GM19238 (cell line): ENCODE measurements at regions not wholly inside any gene's neighbourhood (a gene's known extent, or its start where the extent isn't known, plus 50 kb on each side); places are given as distances from the start of the nearest gene placed in this dataset.

Source experiments
- DNase-seq: peaks from one replicate; pipeline ENCODE4 v3.0.0; 2011; ENCODE audit warnings: low spot score; ENCODE audit not compliant: insufficient read length

DNA sequence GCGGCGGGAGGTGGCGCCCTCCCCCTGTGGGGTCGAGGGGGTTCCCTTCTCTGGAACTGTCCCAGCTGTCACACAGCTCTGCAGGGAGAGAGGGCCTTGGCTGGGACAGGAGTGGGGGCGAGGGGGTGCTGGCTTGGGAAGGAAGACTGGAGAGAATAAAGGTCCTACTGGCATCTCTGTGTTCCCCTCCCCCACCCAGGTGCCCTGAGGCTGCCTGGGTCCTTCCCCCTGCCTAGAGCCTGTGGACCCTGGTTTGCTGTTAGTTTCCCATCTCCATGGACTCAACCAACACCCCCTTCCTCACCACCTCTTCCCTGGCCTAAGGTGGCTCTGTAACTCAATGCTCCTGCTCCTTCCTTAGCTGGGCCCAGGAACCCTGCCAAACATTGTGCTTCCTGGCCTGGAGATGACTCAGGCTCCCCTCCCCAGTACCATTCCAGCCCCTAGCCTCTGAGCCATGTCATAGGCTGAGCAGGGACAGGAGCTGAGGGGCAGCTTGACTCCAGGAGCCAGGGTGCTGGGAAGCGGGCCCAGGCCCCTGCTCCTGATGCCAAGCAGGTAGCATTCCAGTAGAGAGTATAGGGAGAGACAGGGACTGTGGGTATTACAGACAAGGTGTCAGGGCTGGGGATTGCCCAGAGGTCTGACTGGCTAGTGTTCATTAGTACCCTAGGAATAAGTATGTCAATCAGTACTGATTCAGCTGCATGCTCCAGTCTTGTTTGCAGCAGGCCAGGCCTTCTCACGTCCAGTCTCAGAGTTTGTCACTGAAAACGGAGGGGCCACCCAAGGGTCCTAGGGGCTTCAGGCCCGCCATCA lies 100.7 kb downstream of the EFNB1 start:
- no peak for DNase-seq

DNA sequence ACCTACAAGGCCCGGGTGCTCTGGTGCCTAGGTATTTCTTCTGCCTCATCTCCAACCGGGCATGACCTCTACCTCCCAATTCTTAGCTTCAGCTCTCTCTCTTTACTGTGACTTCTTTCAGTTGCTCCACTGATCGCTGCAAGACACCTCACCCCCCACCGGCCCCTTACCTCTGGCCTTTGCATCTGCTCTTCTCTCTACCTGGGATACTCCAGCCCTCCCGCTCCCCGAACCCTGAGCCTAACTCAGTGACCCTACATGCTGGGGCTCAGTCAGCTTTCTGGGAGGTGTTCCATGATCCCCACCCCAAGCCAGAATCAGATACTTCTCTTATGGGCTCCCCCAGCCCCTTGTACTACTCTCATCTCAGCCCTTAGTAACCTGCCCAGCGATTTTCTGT lies 99.6 kb downstream of the EFNB1 start:
- DNase-seq, result no peak

DNA sequence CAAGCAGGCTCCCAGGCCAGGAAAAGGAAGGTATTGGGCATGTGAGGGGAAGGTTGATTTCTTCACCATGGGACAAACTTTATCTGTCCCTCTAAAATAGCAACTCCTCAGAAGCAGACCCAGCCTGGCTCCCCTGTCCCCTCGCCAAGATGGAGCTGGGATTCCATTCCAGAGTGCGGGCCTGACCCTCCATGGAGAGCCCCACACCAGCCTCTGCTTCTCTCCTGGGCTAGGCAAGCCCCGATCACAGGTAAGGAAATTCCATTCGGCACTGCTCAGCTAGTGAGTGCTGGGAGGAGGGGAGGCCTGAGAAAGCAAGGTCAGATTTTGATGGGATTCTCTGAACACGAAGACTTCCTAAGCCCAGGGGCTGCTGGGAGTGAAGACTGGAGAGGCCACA lies 98.4 kb downstream of the EFNB1 start:
- DNase-seq, result no peak

DNA sequence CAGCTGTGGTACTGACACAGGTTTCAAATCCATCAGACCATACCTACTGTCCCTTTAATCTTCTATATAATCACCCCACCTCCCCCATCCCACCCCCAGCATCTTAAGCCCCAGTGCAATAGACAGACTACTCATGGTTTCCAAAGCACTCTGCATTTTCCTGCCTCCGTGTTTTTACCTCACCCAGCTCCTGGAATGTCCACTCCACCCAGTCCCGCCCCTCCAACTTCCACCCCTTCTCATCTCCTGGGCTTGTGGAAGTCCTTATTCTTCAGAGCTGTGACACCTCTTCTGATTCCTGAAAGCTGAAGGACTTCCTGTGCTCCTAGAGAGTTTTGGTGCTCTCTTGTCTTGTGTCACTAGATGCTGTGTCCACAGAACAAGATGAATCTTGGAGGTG lies 94.3 kb downstream of the EFNB1 start:
- no peak for DNase-seq

DNA sequence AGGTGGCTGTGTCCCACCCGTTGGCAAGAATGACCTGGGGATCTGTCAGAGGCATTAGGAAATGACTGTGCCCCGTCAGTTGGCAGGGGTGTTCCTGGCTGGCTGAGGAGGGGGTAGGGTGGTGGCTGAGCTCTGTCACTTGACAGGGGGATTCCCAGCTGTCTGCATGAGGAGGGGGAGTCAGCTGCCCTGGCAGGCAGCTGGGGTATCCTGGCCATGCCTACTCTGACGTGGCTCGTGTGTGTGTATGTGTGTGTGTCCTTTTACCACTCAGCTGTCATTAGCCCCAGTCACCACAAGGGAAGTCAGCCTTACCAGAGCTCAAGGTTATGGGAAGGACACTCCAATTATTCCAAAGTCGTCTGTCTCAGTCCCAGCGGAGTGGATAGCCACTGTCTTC lies 93.2 kb downstream of the EFNB1 start:
- DNase-seq, result no peak

DNA sequence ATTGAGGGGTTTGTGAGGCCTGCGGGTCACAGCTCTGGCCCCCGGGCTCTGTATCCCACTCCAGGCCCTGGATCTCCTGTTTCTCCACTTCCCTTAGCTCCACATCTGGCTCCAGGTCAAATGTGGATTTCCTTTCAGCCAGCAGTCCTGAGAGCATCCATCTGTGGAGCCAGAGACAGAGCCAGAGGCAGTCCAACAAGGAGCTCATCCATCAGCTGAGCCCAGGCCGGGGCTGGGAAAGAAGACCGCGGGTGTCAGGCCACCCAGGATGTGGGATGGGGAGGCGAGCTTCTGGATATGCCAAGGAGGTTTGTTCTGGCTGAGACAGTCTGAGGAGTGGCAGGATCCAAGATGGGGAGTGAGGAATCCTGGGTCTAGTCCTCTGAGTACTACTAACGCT lies 91.7 kb downstream of the EFNB1 start:
- DNase-seq, result no peak

DNA sequence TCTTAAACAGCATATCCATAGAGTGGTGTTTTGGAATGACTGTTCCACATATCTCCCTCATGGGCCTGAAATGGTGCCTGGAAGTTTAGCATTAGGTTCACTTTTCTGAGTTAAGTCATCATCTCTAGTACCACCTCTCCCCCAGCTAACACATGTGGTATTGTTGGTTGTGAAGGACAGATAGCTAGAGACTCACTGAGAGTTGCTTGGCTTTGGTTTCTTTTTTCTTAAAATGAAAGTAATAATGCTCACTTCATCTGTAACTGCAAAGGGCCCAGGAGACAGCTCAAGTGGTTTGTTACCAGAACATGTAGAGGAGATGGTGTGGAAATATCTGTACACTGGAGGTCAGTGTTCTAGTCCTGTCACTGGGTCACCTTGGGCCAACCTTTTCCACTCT lies 90.9 kb downstream of the EFNB1 start:
- no peak for DNase-seq

DNA sequence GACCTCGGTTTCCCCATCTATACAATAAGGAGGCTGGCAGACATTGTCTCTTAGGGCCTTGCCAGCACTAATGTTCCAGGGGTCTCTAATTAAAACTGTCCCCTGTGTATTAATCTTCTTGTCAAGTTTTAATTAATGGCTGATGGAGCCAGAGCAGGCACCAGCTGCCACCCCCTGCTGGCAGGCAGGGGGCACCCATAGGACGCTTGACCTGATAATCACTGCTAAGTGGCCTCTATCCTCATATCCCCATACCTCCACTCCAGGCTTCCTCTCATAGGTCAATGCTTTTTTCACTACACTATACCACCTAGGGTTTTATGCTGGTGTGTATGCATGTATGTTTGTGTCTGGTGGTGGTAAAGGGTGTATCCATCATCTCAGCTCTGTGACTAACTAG lies 89.4 kb downstream of the EFNB1 start:
- no peak for DNase-seq

DNA sequence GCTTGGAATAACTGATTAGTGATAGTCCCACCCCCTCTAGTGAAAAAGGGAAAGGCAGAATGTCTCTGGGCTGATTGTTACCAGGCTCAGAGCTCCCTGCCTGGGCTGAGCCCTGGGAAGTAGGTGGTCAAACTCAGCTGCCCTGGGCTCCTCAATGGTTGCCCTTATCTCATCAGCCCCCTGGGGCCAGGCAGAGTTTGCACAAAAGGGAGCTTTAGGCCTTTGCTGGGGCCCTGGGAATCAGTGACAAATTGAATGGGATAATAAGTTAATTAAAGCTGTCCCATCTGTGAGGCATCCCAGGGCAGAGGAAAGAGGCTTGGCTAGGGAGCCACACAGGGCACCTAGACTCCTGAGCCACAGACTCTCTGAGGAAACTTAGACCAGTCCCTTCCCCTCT lies 89.0 kb downstream of the EFNB1 start:
- DNase-seq, result no peak

DNA sequence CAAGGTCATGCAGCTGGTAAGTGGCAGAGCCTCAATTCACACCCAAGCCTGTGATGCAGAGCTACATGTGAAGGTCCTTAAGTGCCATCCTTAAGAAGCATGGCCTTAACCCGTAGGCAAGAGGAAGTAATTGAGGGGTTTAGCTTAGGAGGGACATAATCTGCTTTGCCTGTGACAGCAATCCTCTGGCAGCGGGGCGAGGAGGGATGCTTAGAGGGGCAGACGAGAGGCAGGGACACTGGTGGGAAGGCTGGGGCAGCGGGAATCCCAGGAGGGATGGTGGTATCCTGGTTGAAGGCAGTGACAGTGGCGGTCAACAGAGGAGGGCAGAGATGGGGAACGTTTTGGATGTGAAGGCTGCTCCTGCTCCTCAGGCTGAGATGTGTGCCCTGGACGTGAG lies 88.1 kb downstream of the EFNB1 start:
- DNase-seq, result no peak

DNA sequence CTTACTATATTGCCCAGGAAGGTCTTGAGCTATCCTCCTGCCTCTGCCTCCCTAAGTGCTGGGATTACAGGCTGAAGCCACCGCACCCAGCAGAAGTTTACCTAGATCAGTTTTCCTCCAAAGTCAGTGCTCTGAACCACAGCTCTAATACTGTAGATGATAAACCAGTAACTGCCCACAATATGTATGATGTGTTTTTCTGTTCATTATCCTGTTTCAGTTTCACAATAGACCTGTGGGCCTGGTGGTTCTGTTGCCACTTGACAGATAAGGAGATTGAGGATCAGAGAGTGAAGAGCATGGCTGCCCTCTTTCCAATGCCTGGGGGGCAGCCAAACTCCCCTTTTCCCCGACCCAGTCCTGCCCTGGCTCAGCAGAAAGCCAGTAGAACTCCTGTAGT lies 87.0 kb downstream of the EFNB1 start:
- DNase-seq, result no peak

DNA sequence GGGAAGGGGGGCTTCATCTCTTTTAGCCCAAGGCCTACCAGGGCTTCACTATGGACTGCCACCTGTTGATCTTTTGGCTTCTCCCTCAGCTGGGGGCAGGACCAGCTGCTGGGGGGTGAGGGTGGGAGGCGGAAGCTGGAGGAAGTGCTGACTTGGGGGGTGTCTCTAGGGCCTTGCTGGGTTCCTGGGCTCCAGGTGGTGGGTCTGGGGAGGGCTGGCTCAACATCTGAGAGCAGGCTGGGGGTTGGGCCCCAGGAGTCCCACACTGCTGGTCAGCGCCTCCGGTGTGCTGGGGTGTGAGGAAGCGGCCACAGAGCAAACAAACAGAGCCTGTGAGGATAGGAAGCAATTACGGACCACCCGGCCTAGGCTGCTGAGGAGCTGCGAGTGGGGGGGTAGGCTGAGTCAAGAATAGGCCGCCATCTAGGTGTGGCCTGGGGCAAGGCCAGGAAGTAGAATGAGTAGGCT lies 85.7 kb downstream of the EFNB1 start:
- no peak for DNase-seq

DNA sequence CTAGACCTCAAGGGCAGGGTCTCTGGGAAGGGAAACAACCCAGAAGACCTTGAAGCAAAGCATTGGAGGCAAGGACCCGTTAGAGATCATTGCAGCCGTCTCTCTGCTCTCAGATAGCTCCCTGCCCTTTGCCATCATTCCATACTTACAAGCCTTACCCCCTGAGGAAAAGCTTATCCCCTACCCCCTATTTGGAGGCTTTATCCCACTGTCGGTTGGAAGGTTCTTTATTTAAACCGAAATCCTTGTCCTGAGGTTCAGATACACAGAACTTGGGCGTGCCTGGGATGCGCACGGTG lies 84.4 kb downstream of the EFNB1 start:
- DNase-seq, result no peak

DNA sequence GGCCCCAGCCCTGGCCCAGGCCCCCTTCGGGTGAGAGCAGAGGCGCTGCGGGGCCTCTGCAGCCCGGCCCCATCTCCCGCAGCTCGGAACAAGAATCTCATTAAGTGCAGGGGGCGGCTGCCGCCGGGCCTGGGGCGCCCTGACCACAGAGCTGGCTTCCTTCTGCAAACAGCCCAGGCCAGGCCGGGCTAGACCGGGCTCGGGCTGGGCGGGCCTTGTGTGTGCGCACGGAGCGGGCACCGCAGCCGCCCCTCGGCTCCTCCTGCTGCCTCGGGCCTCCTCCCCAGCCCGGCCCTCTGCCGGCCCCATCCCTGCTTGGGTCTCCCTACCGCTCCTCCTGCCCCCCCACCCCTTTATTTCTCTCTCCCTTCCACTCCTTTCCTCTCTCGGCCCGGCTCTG lies 83.3 kb downstream of the EFNB1 start:
- no peak for DNase-seq

DNA sequence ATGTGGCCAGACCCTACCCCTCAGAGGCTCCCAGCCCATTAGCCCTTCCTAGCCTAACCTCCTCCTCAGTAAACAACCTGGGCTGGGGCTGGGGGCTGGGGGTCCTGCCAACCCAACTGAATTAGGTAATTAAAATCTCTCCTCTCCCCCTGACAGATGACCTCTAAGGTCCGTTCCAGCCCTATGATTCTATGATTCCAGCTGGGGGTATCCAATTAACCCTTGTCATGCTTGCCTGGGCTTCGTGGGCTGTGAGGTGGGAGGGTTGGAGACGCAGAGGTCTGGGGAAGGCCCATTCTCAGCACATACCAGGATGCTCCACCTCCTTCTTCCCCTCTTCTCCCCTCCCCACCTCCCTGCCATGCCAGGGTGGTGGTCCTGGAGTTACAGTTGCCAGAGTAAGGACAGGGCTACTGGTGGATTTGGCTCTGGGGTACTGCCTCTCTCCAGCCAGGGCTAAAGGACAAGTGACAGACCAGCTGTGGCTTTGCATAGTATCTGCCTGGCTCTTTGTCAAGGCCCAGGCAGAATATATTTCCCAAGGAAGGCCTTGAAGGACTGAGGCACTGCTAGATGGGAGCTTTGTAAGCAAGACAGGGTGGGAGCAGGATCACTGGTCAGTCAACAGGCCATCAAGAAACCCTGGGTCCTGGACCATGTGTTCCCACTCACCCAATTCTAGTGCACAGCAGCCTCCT lies 82.1 kb downstream of the EFNB1 start:
- DNase-seq, result no peak

DNA sequence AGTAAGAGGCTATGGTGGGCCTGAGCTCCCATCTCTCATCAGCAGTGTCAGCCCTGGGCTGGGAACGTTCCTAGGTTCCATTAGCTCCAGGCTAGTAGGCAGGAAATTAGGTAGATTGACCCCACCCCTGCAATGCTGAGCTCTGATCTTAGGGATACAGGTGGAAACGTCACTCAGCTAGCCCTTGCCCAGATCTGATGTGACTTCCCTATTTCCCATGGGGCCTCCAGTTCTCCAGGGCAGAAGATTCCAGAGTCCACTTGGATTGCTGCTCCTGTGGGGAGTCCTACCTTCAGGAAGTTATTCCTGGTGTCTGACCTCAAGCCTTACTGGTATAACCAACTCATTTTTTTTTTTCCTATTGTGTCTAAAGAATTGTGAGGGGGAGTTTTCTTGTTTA lies 81.1 kb downstream of the EFNB1 start:
- DNase-seq, result no peak

DNA sequence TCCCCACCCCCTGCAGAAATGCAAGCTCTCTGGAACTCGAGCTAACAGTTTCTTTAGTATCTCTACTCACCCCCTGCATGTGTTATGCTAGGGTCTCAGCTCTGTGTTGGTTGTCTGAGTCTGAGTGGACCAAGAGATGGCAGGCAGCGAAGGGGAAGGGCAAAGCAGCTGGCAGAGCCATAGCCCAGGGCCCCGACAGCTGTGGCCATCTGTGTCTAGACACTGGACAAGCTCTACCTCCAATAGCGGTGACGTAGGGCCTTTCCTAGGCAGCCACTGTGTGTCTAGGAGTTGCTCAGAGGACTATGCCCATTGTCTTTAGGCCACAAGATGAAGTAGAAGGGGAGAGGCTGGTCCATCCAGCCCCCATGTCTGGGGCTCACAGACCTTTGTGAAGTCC lies 79.2 kb downstream of the EFNB1 start:
- DNase-seq, result no peak

DNA sequence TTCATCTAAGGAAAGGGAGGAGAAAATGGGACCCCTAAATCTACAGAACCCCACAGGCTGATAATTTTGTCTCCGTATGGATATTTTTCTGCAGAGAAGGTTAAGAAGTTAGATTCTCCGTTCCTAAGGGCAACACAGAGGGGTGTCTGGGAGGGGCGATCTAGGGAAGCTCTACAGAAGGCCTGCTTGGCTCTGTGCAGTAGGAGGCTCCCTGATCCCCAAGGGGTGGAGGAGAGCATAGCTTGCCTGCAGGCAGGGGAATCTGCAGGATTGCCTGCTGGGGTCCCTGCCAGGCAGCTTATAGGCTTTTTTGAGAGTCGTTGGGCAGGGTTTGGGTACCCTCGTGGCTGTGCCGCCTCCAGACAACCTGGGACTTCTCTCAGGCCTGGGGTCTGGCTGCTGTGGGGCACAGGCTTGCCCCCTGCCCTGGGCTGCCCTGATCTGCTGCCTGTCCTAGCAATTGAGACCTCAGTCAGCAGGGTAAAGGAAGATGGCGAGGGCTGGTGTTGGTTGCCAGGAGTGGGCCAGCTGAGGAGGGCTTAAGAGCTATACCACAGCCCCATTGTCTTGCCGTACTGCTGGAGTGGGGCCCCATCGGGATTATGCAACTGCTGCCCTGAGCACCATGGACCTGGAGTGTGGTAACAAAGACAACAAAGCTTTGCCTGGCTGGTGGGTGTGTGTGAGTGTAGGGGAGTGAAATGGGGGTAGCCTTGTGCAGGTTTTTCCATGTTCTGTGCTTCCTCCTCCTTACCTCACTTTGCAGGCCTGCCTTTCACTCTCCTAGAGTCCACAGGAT lies 74.1 kb downstream of the EFNB1 start:
- no peak for DNase-seq

DNA sequence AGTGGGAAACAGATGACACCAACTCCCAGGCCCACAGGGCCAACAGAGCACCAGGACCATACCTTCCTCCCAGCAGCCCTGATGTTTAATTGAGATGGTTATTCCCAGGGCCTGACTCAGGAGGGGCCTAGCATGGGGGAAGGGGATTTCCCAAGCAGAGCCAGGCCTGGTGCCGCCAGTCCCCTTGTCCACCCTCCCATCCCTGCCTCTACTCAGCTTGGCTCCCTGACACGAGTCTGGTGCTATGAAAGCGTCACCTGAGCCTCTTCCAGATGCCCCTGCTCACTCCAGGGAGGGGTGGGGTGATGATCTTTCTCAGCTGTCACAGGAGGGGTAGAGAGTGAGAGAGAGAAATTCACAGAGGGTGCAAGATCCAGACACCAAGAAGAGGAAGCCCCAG lies 72.7 kb downstream of the EFNB1 start:
- no peak for DNase-seq

DNA sequence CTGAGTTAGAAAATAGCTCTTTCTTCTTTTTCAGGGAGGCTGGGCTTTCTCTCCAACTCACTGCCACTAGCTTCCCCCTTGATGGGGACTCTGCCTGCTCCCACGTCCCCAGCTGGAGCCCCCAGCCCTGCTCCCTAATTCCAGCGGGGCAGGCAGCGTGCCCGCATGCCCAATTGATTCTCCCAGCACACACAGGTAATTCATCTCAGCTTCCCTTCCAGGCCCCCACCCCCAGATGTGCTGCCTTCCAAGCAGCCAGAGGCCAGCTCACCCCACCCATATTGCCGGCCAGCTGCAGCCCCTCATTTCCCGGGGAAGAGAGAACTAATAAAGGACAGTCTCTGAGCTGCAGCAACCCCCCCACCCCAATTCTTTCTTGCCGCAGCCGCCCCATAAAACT lies 69.8 kb downstream of the EFNB1 start:
- DNase-seq, result no peak

DNA sequence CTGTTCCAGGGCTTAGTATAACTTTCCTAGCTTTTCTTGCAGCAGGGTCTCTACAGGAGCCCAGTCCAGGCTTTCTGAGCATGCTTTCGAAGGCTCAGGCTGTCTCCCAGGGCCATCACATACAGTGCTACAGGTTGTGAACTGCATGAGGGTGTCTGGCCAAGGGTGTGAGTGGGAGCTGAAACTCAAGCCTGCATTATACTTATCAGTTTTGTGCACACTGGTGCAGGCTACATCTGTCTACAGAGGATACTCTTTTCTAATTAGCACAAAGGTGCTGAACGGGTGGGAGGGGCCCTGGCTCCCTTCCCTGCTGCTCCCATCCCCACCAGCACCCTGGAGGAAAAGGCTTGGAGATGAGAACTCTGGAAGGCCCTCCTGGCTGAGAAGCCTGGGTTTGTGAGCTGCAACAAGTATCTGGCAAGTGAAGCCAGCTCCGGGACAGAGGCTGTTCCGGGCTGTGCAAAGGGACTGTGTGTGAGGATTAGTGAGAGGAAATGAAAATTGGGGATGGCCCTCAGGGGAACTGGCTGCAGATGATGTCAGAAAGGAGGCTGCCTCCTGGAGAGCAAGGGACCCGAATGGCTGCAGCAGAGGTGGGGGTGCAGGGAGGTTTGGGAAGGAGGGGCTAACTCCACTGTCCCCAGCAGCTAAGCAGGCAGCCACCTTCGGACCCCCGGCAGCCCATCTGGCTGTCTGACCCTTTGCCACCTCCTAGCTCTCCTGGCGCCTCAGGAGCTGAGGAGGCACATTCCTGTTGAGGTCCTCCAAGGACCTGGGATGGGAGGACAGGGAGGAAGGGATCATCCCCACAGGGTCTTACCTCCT lies 68.5 kb downstream of the EFNB1 start:
- no peak for DNase-seq

DNA sequence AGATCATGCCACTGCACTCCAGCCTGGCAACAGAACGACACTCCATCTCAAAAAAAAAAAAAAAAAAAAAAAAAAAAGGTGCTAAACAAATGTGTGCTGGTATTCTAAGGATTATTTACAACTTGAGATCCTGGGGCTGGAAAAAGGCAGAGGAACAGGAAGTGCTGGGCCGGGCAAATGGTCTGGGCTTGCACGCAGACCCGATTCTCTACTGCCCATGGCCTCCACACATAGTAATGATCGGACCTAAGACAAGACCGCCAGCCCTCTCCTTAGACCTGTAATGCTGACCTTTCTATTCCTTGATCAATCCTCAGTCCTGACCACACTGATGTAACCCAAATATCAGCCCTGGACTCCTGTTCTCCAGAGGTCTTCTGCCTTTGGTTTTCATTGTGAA lies 67.8 kb downstream of the EFNB1 start:
- DNase-seq, result no peak
